ENCODE measurements at regions not wholly inside any gene's neighbourhood (a gene's known extent, or its start where the extent isn't known, plus 50 kb on each side); places are given as distances from the start of the nearest gene placed in this dataset.

DNA sequence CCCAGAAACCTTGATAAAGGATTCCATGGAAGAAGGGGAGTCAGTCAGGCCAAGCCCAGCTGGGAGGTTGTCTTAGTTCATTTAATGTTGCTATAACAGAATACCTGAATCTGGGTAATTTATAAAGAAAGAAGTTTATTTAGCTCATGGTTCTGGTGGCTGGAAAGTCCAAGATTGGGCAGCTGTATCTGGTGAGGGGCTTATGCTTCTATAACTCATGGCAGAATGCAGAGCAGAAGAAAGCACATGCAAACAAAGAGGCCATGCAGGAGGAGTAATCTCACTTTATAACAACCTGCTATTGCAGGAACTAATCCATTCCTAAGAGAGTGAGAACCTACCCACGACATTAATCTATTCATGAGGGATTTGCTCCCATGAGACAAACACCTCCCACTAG is 54.2 kb upstream of the ANKRD1 start:
- DNase-seq (no peak), ATAC-seq (ENCODE audit: low read depth) (no peak)
- H3K4me3 Mint-ChIP-seq = no peak overlapping the region
- no peak for TF ChIP-seq CTCF (IDR thresholded peaks at IDR 0.05)
- intact Hi-C loops (cut with micrococcal nuclease) = no loop called here
- no peaks in the 10 kb centered on the region for H3K9me3 Mint-ChIP-seq
- ChIA-PET POLR2A (interaction anchor here (0.8 kb wide), 1 partner anchor 9 kb away, joined by 3 read pairs; no protein-coding TSS in a partner anchor), CTCF (interaction anchor here (1.2 to 2.0 kb wide), 2 partner anchors 31 to 276 kb away, joined by 4 to 8 read pairs; no protein-coding TSS in a partner anchor)
- no peak overlapping the region for H3K27ac Mint-ChIP-seq
- H3K4me1 Mint-ChIP-seq = peaks cover 36% of the 10 kb centered on the region
- no peaks in the 10 kb centered on the region for H3K36me3 Mint-ChIP-seq (ENCODE audit: low read depth)
- H3K27me3 Mint-ChIP-seq = no peaks in the 10 kb centered on the region

DNA sequence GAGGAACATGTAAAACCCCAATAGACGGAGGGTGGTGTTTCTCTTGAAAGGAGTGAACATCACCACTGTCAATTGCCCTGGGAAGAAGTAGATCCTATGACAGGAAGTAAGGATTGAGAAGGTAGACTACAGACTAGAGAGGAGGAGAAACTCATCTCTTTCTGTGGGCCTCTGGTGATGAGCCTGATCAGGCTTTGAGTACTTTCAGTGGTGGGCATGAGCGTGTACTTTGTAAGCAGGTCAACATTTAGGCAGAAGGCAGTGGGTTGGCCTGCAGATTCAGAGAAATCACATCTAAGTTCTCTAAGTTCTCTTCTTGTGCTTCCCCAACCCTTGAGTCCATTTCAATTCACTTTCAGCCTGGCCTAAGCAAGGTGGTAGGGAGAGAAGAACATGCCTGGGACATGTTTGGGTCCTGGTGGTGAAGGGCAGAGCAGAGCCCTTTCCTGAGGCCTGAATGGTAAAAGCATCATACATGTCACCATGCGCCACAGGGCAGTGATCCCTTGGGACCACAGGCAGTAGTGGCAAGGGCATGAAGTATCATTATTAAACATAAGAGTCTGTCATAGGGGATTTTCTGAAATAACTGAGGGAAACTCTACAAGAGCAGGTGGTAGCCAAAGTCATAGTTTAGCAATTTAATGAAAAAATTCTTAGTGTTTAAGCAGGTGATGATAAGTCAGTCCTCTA is 56.4 kb upstream of the ANKRD1 start:
- intact Hi-C loops (cut with micrococcal nuclease) = loop anchor here (1.0 kb wide), 4 partner anchors 22 to 243 kb away; partner anchors contain the start of gene PCGF5
- H3K9me3 Mint-ChIP-seq = no peaks in the 10 kb centered on the region
- peak; percentile 94 for ATAC-seq (ENCODE audit: low read depth)
- no peaks in the 10 kb centered on the region for H3K36me3 Mint-ChIP-seq (ENCODE audit: low read depth)
- H3K27me3 Mint-ChIP-seq = no peaks in the 10 kb centered on the region
- peaks cover 38% of the 10 kb centered on the region for H3K4me1 Mint-ChIP-seq
- TF ChIP-seq CTCF (IDR thresholded peaks at IDR 0.05) = no peak
- ChIA-PET CTCF (interaction anchor here (1.4 kb wide), 1 partner anchor 28 kb away, joined by 3 read pairs; no protein-coding TSS in a partner anchor), POLR2A (interaction anchor here (0.7 to 0.8 kb wide), 2 partner anchors 13 to 22 kb away, joined by 3 read pairs; no protein-coding TSS in a partner anchor)
- H3K27ac Mint-ChIP-seq = peak overlapping the region; percentile 86
- peak overlapping the region; percentile 46 for H3K4me3 Mint-ChIP-seq
- DNase-seq = peak; percentile 48

- Mint-ChIP-seq H3K4me1 (peaks cover 38% of the 10 kb centered on the region), H3K27me3 (no peaks in the 10 kb centered on the region), H3K9me3 (no peaks in the 10 kb centered on the region), H3K36me3 (ENCODE audit: low read depth) (no peaks in the 10 kb centered on the region), H3K27ac (peak overlapping the region; percentile 86), H3K4me3 (peak overlapping the region; percentile 46)
- intact Hi-C loops (cut with micrococcal nuclease) = loop anchor here (1.0 kb wide), 4 partner anchors 21 to 242 kb away; partner anchors contain the start of gene PCGF5
- CTCF ChIA-PET = interaction anchor here (0.6 to 1.7 kb wide), 4 partner anchors 22 to 273 kb away, joined by 3 to 6 read pairs (median 3); no protein-coding TSS in a partner anchor
- POLR2A ChIA-PET = interaction anchor here (0.7 to 2.9 kb wide), 8 partner anchors 13 to 185 kb away, joined by 3 to 22 read pairs (median 4); no protein-coding TSS in a partner anchor
- ATAC-seq (ENCODE audit: low read depth) (peak; percentile 20), DNase-seq (no peak)
- no peak for TF ChIP-seq CTCF (IDR thresholded peaks at IDR 0.05)
Measured at GRCh38 chr10:90977855-90978486, 57.1 kb upstream of the ANKRD1 start.

- H3K9me3 Mint-ChIP-seq = no peaks in the 10 kb centered on the region
- intact Hi-C loops (cut with micrococcal nuclease) = no loop called here
- H3K4me1 Mint-ChIP-seq = peaks cover 38% of the 10 kb centered on the region
- H3K36me3 Mint-ChIP-seq (ENCODE audit: low read depth) = no peaks in the 10 kb centered on the region
- no peaks in the 10 kb centered on the region for H3K27me3 Mint-ChIP-seq
- H3K27ac Mint-ChIP-seq = no peak overlapping the region
- ChIA-PET CTCF (no interaction called here), POLR2A (interaction anchor here (0.6 to 0.8 kb wide), 2 partner anchors 11 to 1235 kb away, joined by 3 to 5 read pairs; no protein-coding TSS in a partner anchor)
- H3K4me3 Mint-ChIP-seq = no peak overlapping the region
- ATAC-seq (ENCODE audit: low read depth) (no peak), DNase-seq (no peak)
- no peak for TF ChIP-seq CTCF (IDR thresholded peaks at IDR 0.05)
Measured at GRCh38 chr10:90982406-90983008, 61.6 kb upstream of the ANKRD1 start.

All from activated B cell treated with CpG ODN at 0.5 μM for 24 hours (primary cell).